Activated CD8-positive, alpha-beta T cell treated with anti-CD3 and anti-CD28 coated beads, Interleukin-2, amount 10 ng/mL, durations not matched to agents 7 days and 5 days (primary cell): ENCODE measurements at regions not wholly inside any gene's neighbourhood (a gene's known extent, or its start where the extent isn't known, plus 50 kb on each side); places are given as distances from the start of the nearest gene placed in this dataset.

Experiments
- ATAC-seq: fragments of 150-1000 bp; cut with Tn5 transposase; one replicate; pipeline ENCODE4 v1.10.0; 2021; ENCODE audit warnings: moderate library complexity
- CTCF ChIA-PET: fragments of 350-600 bp; sonication (Branson Sonifier 250); formaldehyde crosslinking; loops from one replicate; lab custom pipeline; 2021; ENCODE audit warnings: antibody characterized with exemption; lab: Charles Lee
- POLR2A ChIA-PET: fragments of 350-600 bp; sonication (Branson Sonifier 250); formaldehyde crosslinking; loops from one replicate; lab custom pipeline; 2021; ENCODE audit warnings: antibody characterized with exemption; lab: Charles Lee
- DNase-seq: peaks from one replicate; pipeline ENCODE4 v3.0.0-alpha.2; 2020
- H3K27ac Mint-ChIP-seq: one replicate; pipeline ENCODE4 v1.8.0; 2021; ENCODE audit warnings: mild to moderate bottlenecking, mixed read lengths
- H3K27me3 Mint-ChIP-seq: one replicate; pipeline ENCODE4 v1.8.0; 2021; ENCODE audit warnings: low read depth, mixed read lengths
- H3K36me3 Mint-ChIP-seq: one replicate; pipeline ENCODE4 v1.8.0; 2021; ENCODE audit warnings: low read depth, mixed read lengths
- H3K4me1 Mint-ChIP-seq: one replicate; pipeline ENCODE4 v1.8.0; 2021; ENCODE audit warnings: low read depth, mixed read lengths
- H3K4me3 Mint-ChIP-seq: one replicate; pipeline ENCODE4 v1.8.0; 2021; ENCODE audit warnings: mild to moderate bottlenecking, mixed read lengths
- H3K9me3 Mint-ChIP-seq: one replicate; pipeline ENCODE4 v1.8.0; 2022; ENCODE audit warnings: mixed read lengths; ENCODE audit not compliant: insufficient read depth

- Mint-ChIP-seq H3K27me3 (no peaks in the 10 kb centered on the region), H3K4me3 (no peak overlapping the region), H3K4me1 (no peaks in the 10 kb centered on the region), H3K36me3 (no peaks in the 10 kb centered on the region), H3K9me3 (no peaks in the 10 kb centered on the region), H3K27ac (no peak overlapping the region)
- CTCF ChIA-PET: interaction anchor here (1.9 kb wide), 1 partner anchor 60 kb away, joined by 4 read pairs; no protein-coding TSS in a partner anchor
- ATAC-seq (no peak), DNase-seq (no peak)
- POLR2A ChIA-PET: no interaction called here
Measured at GRCh38 chr15:45855210-45855906, 220.5 kb downstream of the SQOR start.

GRCh38 chr15:45855907-45856579 is 221.2 kb downstream of the SQOR start:
- H3K4me3 Mint-ChIP-seq: no peak overlapping the region
- ATAC-seq: no peak
- DNase-seq: no peak
- ChIA-PET CTCF (interaction anchor here (1.9 kb wide), 1 partner anchor 60 kb away, joined by 4 read pairs; no protein-coding TSS in a partner anchor), POLR2A (no interaction called here)
- H3K9me3 Mint-ChIP-seq: no peaks in the 10 kb centered on the region
- no peaks in the 10 kb centered on the region for H3K36me3 Mint-ChIP-seq
- no peaks in the 10 kb centered on the region for H3K4me1 Mint-ChIP-seq
- H3K27me3 Mint-ChIP-seq: no peaks in the 10 kb centered on the region
- H3K27ac Mint-ChIP-seq: no peak overlapping the region

GRCh38 chr15:45857291-45857690 is 222.5 kb downstream of the SQOR start:
- Mint-ChIP-seq H3K9me3 (no peaks in the 10 kb centered on the region), H3K4me3 (no peak overlapping the region), H3K27me3 (no peaks in the 10 kb centered on the region), H3K27ac (no peak overlapping the region), H3K36me3 (no peaks in the 10 kb centered on the region), H3K4me1 (no peaks in the 10 kb centered on the region)
- ATAC-seq: no peak
- POLR2A ChIA-PET: no interaction called here
- no peak for DNase-seq
- CTCF ChIA-PET: no interaction called here

- no peak for DNase-seq
- no peak overlapping the region for H3K27ac Mint-ChIP-seq
- no peaks in the 10 kb centered on the region for H3K36me3 Mint-ChIP-seq
- POLR2A ChIA-PET: no interaction called here
- no peaks in the 10 kb centered on the region for H3K9me3 Mint-ChIP-seq
- no peak for ATAC-seq
- H3K27me3 Mint-ChIP-seq: no peaks in the 10 kb centered on the region
- no peak overlapping the region for H3K4me3 Mint-ChIP-seq
- no peaks in the 10 kb centered on the region for H3K4me1 Mint-ChIP-seq
- CTCF ChIA-PET: no interaction called here
Measured at GRCh38 chr15:45858491-45858890, 223.7 kb downstream of the SQOR start.

GRCh38 chr15:45862034-45862433 is 227.2 kb downstream of the SQOR start:
- ChIA-PET POLR2A (no interaction called here), CTCF (no interaction called here)
- Mint-ChIP-seq H3K4me3 (no peak overlapping the region), H3K27ac (no peak overlapping the region), H3K36me3 (no peaks in the 10 kb centered on the region), H3K4me1 (no peaks in the 10 kb centered on the region), H3K27me3 (no peaks in the 10 kb centered on the region), H3K9me3 (no peaks in the 10 kb centered on the region)
- no peak for ATAC-seq
- no peak for DNase-seq

GRCh38 chr15:45863881-45864580 is 229.2 kb downstream of the SQOR start:
- Mint-ChIP-seq H3K27ac (no peak overlapping the region), H3K4me1 (no peaks in the 10 kb centered on the region), H3K4me3 (no peak overlapping the region), H3K27me3 (no peaks in the 10 kb centered on the region), H3K36me3 (no peaks in the 10 kb centered on the region), H3K9me3 (no peaks in the 10 kb centered on the region)
- ChIA-PET POLR2A (no interaction called here), CTCF (no interaction called here)
- no peak for ATAC-seq
- DNase-seq: no peak

- Mint-ChIP-seq H3K9me3 (no peaks in the 10 kb centered on the region), H3K4me3 (no peak overlapping the region), H3K4me1 (no peaks in the 10 kb centered on the region), H3K36me3 (no peaks in the 10 kb centered on the region), H3K27me3 (no peaks in the 10 kb centered on the region), H3K27ac (no peak overlapping the region)
- POLR2A ChIA-PET: no interaction called here
- CTCF ChIA-PET: no interaction called here
- ATAC-seq (no peak), DNase-seq (no peak)
Measured at GRCh38 chr15:45866616-45867015, 231.8 kb downstream of the SQOR start.

GRCh38 chr15:45867281-45867680 is 232.5 kb downstream of the SQOR start:
- no peaks in the 10 kb centered on the region for H3K9me3 Mint-ChIP-seq

GRCh38 chr15:45868109-45868691 is 233.4 kb downstream of the SQOR start:
- no peak overlapping the region for H3K27ac Mint-ChIP-seq
- H3K27me3 Mint-ChIP-seq: no peaks in the 10 kb centered on the region
- H3K4me1 Mint-ChIP-seq: no peaks in the 10 kb centered on the region
- H3K9me3 Mint-ChIP-seq: no peaks in the 10 kb centered on the region
- ATAC-seq (no peak), DNase-seq (no peak)
- ChIA-PET POLR2A (no interaction called here), CTCF (no interaction called here)
- H3K36me3 Mint-ChIP-seq: no peaks in the 10 kb centered on the region
- no peak overlapping the region for H3K4me3 Mint-ChIP-seq

More at GRCh38 chr15:45867281-45867680, 232.5 kb downstream of the SQOR start:
- ChIA-PET POLR2A (no interaction called here), CTCF (no interaction called here)
- Mint-ChIP-seq H3K4me3 (no peak overlapping the region), H3K36me3 (no peaks in the 10 kb centered on the region), H3K27ac (no peak overlapping the region), H3K27me3 (no peaks in the 10 kb centered on the region), H3K4me1 (no peaks in the 10 kb centered on the region)
- ATAC-seq (no peak), DNase-seq (no peak)

- ATAC-seq (no peak), DNase-seq (no peak)
- Mint-ChIP-seq H3K27ac (no peak overlapping the region), H3K36me3 (no peaks in the 10 kb centered on the region), H3K4me3 (no peak overlapping the region), H3K4me1 (no peaks in the 10 kb centered on the region), H3K27me3 (no peaks in the 10 kb centered on the region), H3K9me3 (no peaks in the 10 kb centered on the region)
- ChIA-PET CTCF (no interaction called here), POLR2A (no interaction called here)
Measured at GRCh38 chr15:45869034-45869668, 234.3 kb downstream of the SQOR start.

GRCh38 chr15:45871121-45871855 is 236.5 kb downstream of the SQOR start:
- H3K9me3 Mint-ChIP-seq: no peaks in the 10 kb centered on the region
- ATAC-seq: no peak
- no peaks in the 10 kb centered on the region for H3K27me3 Mint-ChIP-seq
- no peak overlapping the region for H3K27ac Mint-ChIP-seq
- ChIA-PET POLR2A (no interaction called here), CTCF (no interaction called here)
- H3K4me1 Mint-ChIP-seq: no peaks in the 10 kb centered on the region
- DNase-seq: no peak
- no peaks in the 10 kb centered on the region for H3K36me3 Mint-ChIP-seq
- H3K4me3 Mint-ChIP-seq: no peak overlapping the region
